GM12872 (cell line): ENCODE measurements at regions not wholly inside any gene's neighbourhood (a gene's known extent, or its start where the extent isn't known, plus 50 kb on each side); places are given as distances from the start of the nearest gene placed in this dataset.

ENCODE experiments used
- CTCF ChIP-seq: IDR thresholded peaks from 3 replicates; pipeline ENCODE4 v1.5.1; 2011; ENCODE audit warnings: low read depth, mild to moderate bottlenecking, low read length, moderate library complexity; ENCODE audit not compliant: insufficient read depth

- TF ChIP-seq CTCF, result no peak
Observed at GRCh38 chr1:79575424-79575823, 568.9 kb upstream of the ADGRL4 start.

DNA sequence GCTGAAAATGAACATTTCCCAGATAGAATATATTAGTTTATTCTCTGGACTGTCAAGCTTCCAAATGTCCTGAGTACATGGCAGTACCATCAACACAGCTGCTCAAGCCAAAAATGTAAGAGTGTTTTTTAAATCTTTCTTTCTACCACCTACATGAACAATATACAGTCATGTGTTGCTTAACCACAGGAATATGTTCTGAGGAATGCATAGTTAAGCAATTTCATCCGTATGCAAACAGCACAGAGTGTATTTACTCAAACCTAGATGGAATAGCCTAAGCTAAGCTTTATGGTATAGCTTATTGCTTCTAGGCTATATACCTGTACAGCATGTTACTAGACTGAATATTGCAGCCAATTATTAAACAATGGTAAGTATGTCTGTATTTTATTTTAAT, 561.9 kb upstream of the ADGRL4 start:
- no peak for TF ChIP-seq CTCF

DNA sequence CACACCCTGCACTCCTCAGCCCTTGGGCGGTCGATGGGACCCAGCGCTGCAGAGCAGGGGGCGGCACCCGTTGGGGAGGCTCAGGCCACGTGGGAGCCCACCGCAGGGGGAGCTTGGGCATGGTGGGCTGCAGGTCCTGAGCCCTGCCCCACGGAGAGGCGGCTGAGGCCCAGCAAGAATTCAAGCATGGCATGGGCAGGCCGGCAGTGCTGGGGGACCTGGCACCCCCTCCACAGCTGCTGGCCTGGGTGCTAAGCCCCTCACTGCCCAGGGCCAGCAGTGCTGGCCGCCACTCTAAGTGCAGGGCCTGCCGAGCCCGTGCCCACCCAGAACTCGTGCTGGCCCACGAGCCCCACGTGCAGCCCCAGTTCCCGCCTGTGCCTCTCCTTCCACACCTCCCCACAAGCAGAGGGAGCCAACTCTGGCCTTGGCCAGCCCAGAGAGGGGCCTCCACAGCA, 555.0 kb upstream of the ADGRL4 start:
- TF ChIP-seq CTCF, result no peak

- no peak for TF ChIP-seq CTCF
Observed at GRCh38 chr1:79556189-79556588, 549.7 kb upstream of the ADGRL4 start.

DNA sequence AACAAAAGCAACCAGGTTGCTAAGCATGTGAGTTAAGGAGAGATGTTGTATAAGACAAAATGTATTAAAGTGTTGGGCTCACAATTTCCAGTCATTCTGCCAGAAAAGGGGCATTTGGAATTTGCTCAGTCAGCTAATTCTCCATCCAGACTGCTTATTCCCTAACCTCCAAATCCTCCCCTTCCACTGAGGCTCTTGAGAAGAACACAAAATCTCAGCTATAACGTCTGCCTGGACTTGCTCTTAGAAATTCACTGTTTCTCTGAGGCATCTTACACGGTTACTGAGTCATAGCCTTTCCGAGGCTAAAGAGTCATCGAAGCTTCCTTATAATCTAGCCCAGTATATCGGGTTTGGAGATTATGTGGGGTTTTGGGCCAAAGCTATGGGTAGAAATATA, 548.2 kb upstream of the ADGRL4 start:
- TF ChIP-seq CTCF, result no peak

DNA sequence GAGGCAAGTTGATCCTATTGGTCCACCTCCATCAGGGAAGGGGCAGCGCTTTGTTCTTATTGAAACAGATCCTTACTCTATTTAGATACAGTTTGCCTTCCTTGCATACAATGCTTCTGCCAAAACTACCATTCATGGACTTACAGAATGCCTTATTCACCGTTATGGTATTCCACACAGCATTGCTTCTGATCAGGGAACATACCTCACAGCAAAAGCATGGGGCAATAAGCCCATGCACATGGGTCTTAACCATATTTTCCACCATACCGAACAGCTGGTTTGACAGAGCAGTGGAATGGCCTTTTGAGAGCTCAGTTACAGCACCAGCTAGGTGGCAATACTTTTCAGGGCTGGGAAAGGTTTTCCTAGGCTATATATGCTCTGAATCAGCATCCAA, 544.8 kb upstream of the ADGRL4 start:
- no peak for TF ChIP-seq CTCF

DNA sequence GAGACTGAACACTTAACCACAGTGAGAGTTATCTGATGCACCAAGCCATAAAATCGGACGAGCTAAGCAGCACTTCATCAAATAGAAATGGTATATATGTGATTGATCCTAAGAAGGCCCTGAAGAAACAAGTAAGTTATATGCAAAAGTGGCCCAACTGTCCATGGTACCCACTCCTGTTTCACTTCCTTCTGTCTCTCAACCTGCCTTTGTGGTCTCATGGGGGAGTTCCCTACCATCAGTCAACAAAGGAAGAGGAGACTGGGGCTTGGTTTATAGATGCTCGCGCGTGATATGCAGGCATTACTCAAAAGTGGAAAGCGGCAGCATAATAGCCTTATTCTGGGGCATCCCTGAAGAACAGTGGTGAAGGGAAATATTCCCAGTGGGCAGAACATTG, 543.9 kb upstream of the ADGRL4 start:
- no peak for TF ChIP-seq CTCF

DNA sequence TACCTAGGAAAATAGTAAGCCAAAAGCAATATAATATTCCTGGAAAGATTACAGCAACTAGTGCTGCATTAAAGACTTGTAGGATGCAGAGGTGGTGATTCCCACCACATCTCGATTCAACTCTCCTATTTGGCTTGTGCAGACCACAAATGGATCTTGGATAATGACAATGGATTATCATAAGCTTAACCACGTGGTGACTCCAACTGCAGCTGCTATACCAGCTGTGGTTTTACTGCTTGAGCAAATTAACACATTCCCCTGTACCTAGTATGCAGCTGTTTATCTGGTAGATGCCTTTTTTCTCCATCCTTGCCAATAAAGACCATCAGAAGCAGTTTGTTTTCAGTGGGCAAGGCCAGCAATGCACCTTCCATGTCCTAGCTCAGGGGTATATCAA, 542.7 kb upstream of the ADGRL4 start:
- no peak for TF ChIP-seq CTCF
